ENCODE measurements at regions not wholly inside any gene's neighbourhood (a gene's known extent, or its start where the extent isn't known, plus 50 kb on each side); places are given as distances from the start of the nearest gene placed in this dataset.
A peak's percentile ranks its signal among the peaks of the same experiment; 100 is the strongest.

DNA sequence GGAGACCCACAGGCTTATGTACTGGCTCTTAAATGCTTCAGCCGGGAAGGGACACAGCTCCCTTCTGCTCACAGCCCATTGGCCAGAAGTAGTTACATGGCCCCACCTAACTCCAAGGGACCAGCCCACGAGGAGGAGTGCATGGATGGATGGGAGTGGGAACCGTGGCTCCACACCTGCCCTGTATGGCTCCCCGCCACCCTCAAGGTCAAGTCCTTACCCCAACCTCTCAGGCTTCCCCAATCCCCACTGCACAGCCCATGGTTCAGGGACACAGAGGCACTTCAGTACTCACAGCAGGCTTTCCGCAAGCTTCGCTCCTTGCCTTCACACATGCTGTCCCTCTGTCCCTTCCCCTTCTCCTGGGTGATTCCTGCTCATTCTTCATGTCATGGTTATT is 137.9 kb upstream of the KCNG1 start:
- Histone ChIP-seq H2BK5ac (ENCODE audit: low read length) (no peak overlapping the region), H3K79me2 (ENCODE audit: control insufficient read depth, insufficient read depth, low read length) (no peaks in the 10 kb centered on the region), H3K23ac (ENCODE audit: low read length) (no peak overlapping the region), H3K9ac (ENCODE audit: low read length) (no peak overlapping the region), H3K56ac (ENCODE audit: low read length) (no peak overlapping the region), H3K4me1 (ENCODE audit: control insufficient read depth, low read depth, low read length) (no peaks in the 10 kb centered on the region), H3K4me2 (ENCODE audit: low read length) (no peak overlapping the region), H3K79me1 (ENCODE audit: low read length) (no peaks in the 10 kb centered on the region), H3K27ac (ENCODE audit: low read depth, low read length) (no peak overlapping the region), H4K5ac (ENCODE audit: low read length) (no peak overlapping the region), H3K27me3 (ENCODE audit: insufficient read depth, low read length, poor library complexity) (no peaks in the 10 kb centered on the region), H4K8ac (ENCODE audit: low read depth, low read length) (no peak overlapping the region), H2BK120ac (ENCODE audit: low read depth, low read length) (no peak overlapping the region), H2BK15ac (replicated peaks; ENCODE audit: low read depth) (no peak overlapping the region), H3K36me3 (ENCODE audit: control insufficient read depth, insufficient read depth, low read length) (no peaks in the 10 kb centered on the region), H3K4ac (ENCODE audit: low read depth, low read length) (no peak overlapping the region), H2AK5ac (ENCODE audit: low read length) (no peak overlapping the region), H3K4me3 (ENCODE audit: low read length) (no peak overlapping the region), H3K18ac (ENCODE audit: low read length) (no peak overlapping the region)
- DNase-seq: no peak
- WGBS (ENCODE audit: extremely low coverage, insufficient coverage, low lambda C conversion rate): no CpG with 5 or more reads among the region's 6 CpGs

GRCh38 chr20:51159981-51160380 is 137.1 kb upstream of the KCNG1 start:
- Histone ChIP-seq H3K4ac (ENCODE audit: low read depth, low read length) (no peak overlapping the region), H2BK15ac (replicated peaks; ENCODE audit: low read depth) (no peak overlapping the region), H4K8ac (ENCODE audit: low read depth, low read length) (no peak overlapping the region), H3K23ac (ENCODE audit: low read length) (no peak overlapping the region), H3K56ac (ENCODE audit: low read length) (no peak overlapping the region), H3K4me1 (ENCODE audit: control insufficient read depth, low read depth, low read length) (no peaks in the 10 kb centered on the region), H3K79me2 (ENCODE audit: control insufficient read depth, insufficient read depth, low read length) (no peaks in the 10 kb centered on the region), H3K4me2 (ENCODE audit: low read length) (no peak overlapping the region), H3K9ac (ENCODE audit: low read length) (no peak overlapping the region), H4K5ac (ENCODE audit: low read length) (no peak overlapping the region), H2BK5ac (ENCODE audit: low read length) (no peak overlapping the region), H3K4me3 (ENCODE audit: low read length) (no peak overlapping the region), H3K79me1 (ENCODE audit: low read length) (no peaks in the 10 kb centered on the region), H3K18ac (ENCODE audit: low read length) (no peak overlapping the region), H2BK120ac (ENCODE audit: low read depth, low read length) (no peak overlapping the region), H3K27ac (ENCODE audit: low read depth, low read length) (no peak overlapping the region), H2AK5ac (ENCODE audit: low read length) (no peak overlapping the region), H3K27me3 (ENCODE audit: insufficient read depth, low read length, poor library complexity) (no peaks in the 10 kb centered on the region), H3K36me3 (ENCODE audit: control insufficient read depth, insufficient read depth, low read length) (no peaks in the 10 kb centered on the region)
- DNase-seq: no peak
- no CpG with 5 or more reads among the region's 2 CpGs for WGBS (ENCODE audit: extremely low coverage, insufficient coverage, low lambda C conversion rate)

DNA sequence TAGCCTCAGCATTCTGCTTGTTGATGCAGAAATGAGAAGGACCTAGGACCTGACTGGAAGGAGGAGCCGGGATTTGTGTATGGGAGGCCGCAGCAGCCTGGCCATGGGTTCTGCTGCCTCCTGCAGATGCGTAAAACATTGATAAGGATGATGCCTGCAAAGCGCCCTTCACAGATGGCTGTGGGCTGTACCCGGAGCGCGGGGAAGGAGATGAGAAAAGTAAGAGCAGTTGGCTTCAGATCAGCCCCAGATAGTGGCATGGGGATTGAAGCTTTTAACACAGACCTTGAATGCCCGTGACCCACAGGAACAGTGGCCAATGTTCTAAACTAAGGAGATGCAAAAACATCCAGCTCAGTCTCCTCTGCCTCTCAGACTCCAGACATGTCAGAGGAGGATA is 136.4 kb upstream of the KCNG1 start:
- H3K27me3 ChIP-seq (ENCODE audit: insufficient read depth, low read length, poor library complexity): no peaks in the 10 kb centered on the region
- H3K4me3 ChIP-seq (ENCODE audit: low read length): no peak overlapping the region
- H4K8ac ChIP-seq (ENCODE audit: low read depth, low read length): no peak overlapping the region
- H3K4me1 ChIP-seq (ENCODE audit: control insufficient read depth, low read depth, low read length): no peaks in the 10 kb centered on the region
- H2BK5ac ChIP-seq (ENCODE audit: low read length): no peak overlapping the region
- H2BK15ac ChIP-seq (replicated peaks; ENCODE audit: low read depth): no peak overlapping the region
- no peaks in the 10 kb centered on the region for H3K79me2 ChIP-seq (ENCODE audit: control insufficient read depth, insufficient read depth, low read length)
- no peaks in the 10 kb centered on the region for H3K36me3 ChIP-seq (ENCODE audit: control insufficient read depth, insufficient read depth, low read length)
- no peaks in the 10 kb centered on the region for H3K79me1 ChIP-seq (ENCODE audit: low read length)
- H4K5ac ChIP-seq (ENCODE audit: low read length): no peak overlapping the region
- no peak overlapping the region for H3K4ac ChIP-seq (ENCODE audit: low read depth, low read length)
- H2AK5ac ChIP-seq (ENCODE audit: low read length): no peak overlapping the region
- H3K27ac ChIP-seq (ENCODE audit: low read depth, low read length): no peak overlapping the region
- H2BK120ac ChIP-seq (ENCODE audit: low read depth, low read length): no peak overlapping the region
- H3K56ac ChIP-seq (ENCODE audit: low read length): no peak overlapping the region
- H3K23ac ChIP-seq (ENCODE audit: low read length): no peak overlapping the region
- peak; percentile 50 for DNase-seq
- no peak overlapping the region for H3K18ac ChIP-seq (ENCODE audit: low read length)
- no CpG with 5 or more reads among the region's 8 CpGs for WGBS (ENCODE audit: extremely low coverage, insufficient coverage, low lambda C conversion rate)
- no peak overlapping the region for H3K9ac ChIP-seq (ENCODE audit: low read length)
- H3K4me2 ChIP-seq (ENCODE audit: low read length): no peak overlapping the region

DNA sequence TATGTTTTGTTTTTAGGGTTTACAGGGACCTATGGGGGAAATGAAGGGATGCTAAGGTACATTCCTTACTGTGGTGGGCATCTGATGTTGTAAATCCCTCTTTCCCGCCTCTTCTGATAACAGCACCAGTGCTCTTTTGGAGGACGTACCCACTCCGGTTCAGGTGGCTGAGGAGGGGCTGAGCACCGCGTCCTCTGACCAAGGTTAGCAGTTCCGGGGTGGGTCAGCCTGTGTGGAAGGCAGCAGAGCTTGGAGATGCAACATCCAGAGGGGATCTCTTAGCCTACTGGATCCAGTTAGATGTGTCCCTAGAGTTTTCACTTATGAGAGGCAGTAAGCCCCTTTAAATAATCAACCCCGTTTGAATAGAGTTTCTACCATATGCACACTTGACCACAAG is 135.3 kb upstream of the KCNG1 start:
- Histone ChIP-seq H3K4me1 (ENCODE audit: control insufficient read depth, low read depth, low read length) (no peaks in the 10 kb centered on the region), H3K79me1 (ENCODE audit: low read length) (no peaks in the 10 kb centered on the region), H2BK5ac (ENCODE audit: low read length) (no peak overlapping the region), H3K4me3 (ENCODE audit: low read length) (no peak overlapping the region), H3K4ac (ENCODE audit: low read depth, low read length) (no peak overlapping the region), H3K9ac (ENCODE audit: low read length) (no peak overlapping the region), H2BK120ac (ENCODE audit: low read depth, low read length) (no peak overlapping the region), H2BK15ac (replicated peaks; ENCODE audit: low read depth) (no peak overlapping the region), H3K18ac (ENCODE audit: low read length) (no peak overlapping the region), H4K8ac (ENCODE audit: low read depth, low read length) (no peak overlapping the region), H2AK5ac (ENCODE audit: low read length) (no peak overlapping the region), H3K27ac (ENCODE audit: low read depth, low read length) (no peak overlapping the region), H3K56ac (ENCODE audit: low read length) (peak overlapping the region; percentile 17), H3K36me3 (ENCODE audit: control insufficient read depth, insufficient read depth, low read length) (no peaks in the 10 kb centered on the region), H3K27me3 (ENCODE audit: insufficient read depth, low read length, poor library complexity) (no peaks in the 10 kb centered on the region), H3K4me2 (ENCODE audit: low read length) (no peak overlapping the region), H3K79me2 (ENCODE audit: control insufficient read depth, insufficient read depth, low read length) (no peaks in the 10 kb centered on the region), H4K5ac (ENCODE audit: low read length) (no peak overlapping the region), H3K23ac (ENCODE audit: low read length) (no peak overlapping the region)
- DNase-seq: no peak
- WGBS (ENCODE audit: extremely low coverage, insufficient coverage, low lambda C conversion rate): no CpG with 5 or more reads among the region's 7 CpGs

DNA sequence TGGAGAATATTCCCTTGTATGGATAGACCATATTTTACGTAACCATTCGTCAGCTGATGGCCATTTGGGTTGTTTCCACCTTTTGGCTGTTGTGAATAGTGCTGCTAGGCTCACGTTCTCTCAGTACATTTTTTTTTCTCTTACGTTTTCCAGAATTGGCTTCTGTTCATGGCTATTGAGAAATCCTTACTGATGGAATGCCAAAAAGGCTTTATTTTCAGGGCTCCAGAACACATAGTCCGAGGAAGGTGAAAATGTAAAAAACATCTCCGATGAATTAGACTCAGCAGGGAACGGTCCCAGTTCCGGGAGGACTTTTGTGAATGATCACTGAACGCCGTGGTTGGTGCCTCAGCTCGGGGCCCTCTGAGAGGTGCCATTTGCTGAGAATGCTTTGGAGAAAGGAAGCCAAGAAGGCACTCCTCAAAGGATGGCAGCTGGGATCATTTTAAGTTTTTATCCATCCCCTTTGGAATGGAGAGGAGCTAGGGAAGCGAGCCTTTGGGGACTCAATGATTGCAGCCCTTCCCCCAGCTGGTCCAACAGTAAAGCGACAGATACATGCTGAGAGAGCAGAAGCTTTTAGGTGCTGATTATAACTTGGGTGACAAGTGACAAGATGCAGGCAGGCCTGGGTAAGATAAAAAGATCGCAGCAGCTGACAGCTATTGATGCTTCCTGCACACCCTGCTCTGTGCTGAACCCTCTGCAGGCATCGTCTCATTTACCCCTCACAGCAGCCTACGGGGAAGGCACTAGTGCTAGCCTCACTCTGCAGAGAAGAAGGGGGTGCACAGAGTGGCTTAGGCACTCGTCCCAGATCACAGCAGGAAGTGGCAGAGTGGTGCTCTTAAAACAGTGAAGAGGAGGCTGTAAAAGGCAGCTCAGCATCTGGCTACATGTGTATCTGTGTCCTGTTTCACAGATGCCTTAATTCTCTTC is 133.4 kb upstream of the KCNG1 start:
- Histone ChIP-seq H3K27ac (ENCODE audit: low read depth, low read length) (no peak overlapping the region), H3K36me3 (ENCODE audit: control insufficient read depth, insufficient read depth, low read length) (no peaks in the 10 kb centered on the region)

More for the DNA sequence above, 133.4 kb upstream of the KCNG1 start:
- Histone ChIP-seq H4K5ac (ENCODE audit: low read length) (no peak overlapping the region), H3K79me1 (ENCODE audit: low read length) (no peaks in the 10 kb centered on the region), H3K4me3 (ENCODE audit: low read length) (no peak overlapping the region), H3K27me3 (ENCODE audit: insufficient read depth, low read length, poor library complexity) (no peaks in the 10 kb centered on the region), H3K4ac (ENCODE audit: low read depth, low read length) (no peak overlapping the region), H3K56ac (ENCODE audit: low read length) (no peak overlapping the region), H2AK5ac (ENCODE audit: low read length) (no peak overlapping the region), H3K18ac (ENCODE audit: low read length) (no peak overlapping the region), H3K79me2 (ENCODE audit: control insufficient read depth, insufficient read depth, low read length) (no peaks in the 10 kb centered on the region), H2BK5ac (ENCODE audit: low read length) (no peak overlapping the region), H4K8ac (ENCODE audit: low read depth, low read length) (no peak overlapping the region), H3K9ac (ENCODE audit: low read length) (no peak overlapping the region), H3K4me2 (ENCODE audit: low read length) (no peak overlapping the region), H2BK120ac (ENCODE audit: low read depth, low read length) (no peak overlapping the region), H2BK15ac (replicated peaks; ENCODE audit: low read depth) (no peak overlapping the region), H3K23ac (ENCODE audit: low read length) (no peak overlapping the region), H3K4me1 (ENCODE audit: control insufficient read depth, low read depth, low read length) (no peaks in the 10 kb centered on the region)
- WGBS (ENCODE audit: extremely low coverage, insufficient coverage, low lambda C conversion rate): no CpG with 5 or more reads among the region's 17 CpGs
- DNase-seq: peak; percentile 68
